Heart right ventricle (tissue), 16 donors: ENCODE measurements at regions not wholly inside any gene's neighbourhood (a gene's known extent, or its start where the extent isn't known, plus 50 kb on each side); places are given as distances from the start of the nearest gene placed in this dataset.
A peak's percentile ranks its signal among the peaks of the same experiment; 100 is the strongest.

Experiments
- ATAC-seq, 8 donors: fragments of 200-7000 bp; cut with Tn5 transposase; one replicate each; pipeline ENCODE4 v1.9.1; 2020; ENCODE audit warnings: mild to moderate bottlenecking in 8 of 8, moderate library complexity in 8 of 8, moderate number of reproducible peaks in 1 of 8
- DNase-seq, 2 donors: peaks; one replicate each; pipeline ENCODE4 v3.0.0-alpha.2; 2020
- H3K27ac ChIP-seq, 10 donors: fragments of 200-600 bp; sonication (generic) in 2 of 10; one replicate each; pipeline versions ENCODE4 v1.5.0 to v1.8.0; 2020 to 2022; ENCODE audit warnings: mild to moderate bottlenecking in 3 of 10
- H3K27me3 ChIP-seq, 7 donors: fragments of 200-600 bp; one replicate each; pipeline ENCODE4 v1.8.0; 2021 to 2022; ENCODE audit warnings: mild to moderate bottlenecking in 2 of 7
- H3K36me3 ChIP-seq, 9 donors: fragments of 200-600 bp; sonication (generic) in 1 of 9; one replicate each; pipeline versions ENCODE4 v1.5.0 to v1.8.0; 2020 to 2022; ENCODE audit warnings: mild to moderate bottlenecking in 2 of 9
- H3K4me1 ChIP-seq, 9 donors: fragments of 200-600 bp; sonication (generic) in 1 of 9; one replicate each; pipeline versions ENCODE4 v1.5.0 to v1.8.0; 2020 to 2022; ENCODE audit warnings: mild to moderate bottlenecking in 4 of 9
- H3K4me3 ChIP-seq, 10 donors: fragments of 200-600 bp; sonication (generic) in 2 of 10; one replicate each; pipeline versions ENCODE4 v1.5.0 to v1.8.0; 2020 to 2022; ENCODE audit warnings: mild to moderate bottlenecking in 7 of 10, moderate library complexity in 2 of 10
- H3K9me3 ChIP-seq, 11 donors: fragments of 200-600 bp in 10 of 11; sonication (generic) in 2 of 11; one replicate each; pipeline versions ENCODE4 v1.5.0 to v1.8.0; 2013 to 2022; ENCODE audit warnings: mild to moderate bottlenecking in 2 of 11, control low read depth in 1 of 11, moderate library complexity in 1 of 11
- CTCF ChIP-seq, 9 donors: fragments of 200-600 bp; sonication (generic) in 2 of 9; IDR thresholded peaks; one replicate each; pipeline versions ENCODE4 v1.5.0 to v1.8.0; 2021 to 2022; ENCODE audit warnings: antibody characterized with exemption in 9 of 9, mild to moderate bottlenecking in 5 of 9, moderate library complexity in 1 of 9
- WGBS, 2 donors: extraction: QIAGEN DNeasy Blood & Tissue Kit; methylation state at CpG; one replicate each; pipeline ENCODE4 v1.1.7; 2013; ENCODE audit warnings: inconsistent platforms in 1 of 2; 5-methylcytosine and 5-hydroxymethylcytosine counted together
- intact Hi-C, 10 donors: fragments of 100-400 bp; cut with DNase I; formaldehyde crosslinking; loops; one replicate each; pipeline versions ENCODE4 v1.11.1 to v1.14.2; 2022
- donor health status: Arrhythmogenic right ventricular cardiomyopathy.
- donor health status: ischemic (EF 13 %, LVEDD 7.1; RV severe dilation, severe dysfunction).
- donor health status: healthy with polysubstance abuse.
- donor health status: DM: no; HTN: yes; CAD: no.
- donor health status: DM: no; HTN: no; CAD: no.
- donor health status: ischemic (EF 25% LVEDD 6.9; RV normal size, moderate dysfunction).
- donor health status: ischemic (EF 25% LVEDD 5.7; RV mildly dilated, moderate dysfunction).
- donor health status: healthy.
- donor health status: DM: yes; HTN: yes; CAD: no.
- donor health status: Ischemic cardiomyopathy.
- donor health status: ischemic (EF 35%, LVEDD 5.7; RV mildly dilated, moderate dysfunction).
- donor health status: nonischemic (EF 11% LVEDD 7.7; RV severe dilation, severe dysfunction).
- donor health status: DM: yes; HTN: yes; CAD: no.
- donor health status: PGD.
- donor health status: ischemic (EF 29% LVEDD 5.4; RV normal size, mild dysfunction).
- donor health status: nonischemic (EF 23%, LVEDD 6.1; RV moderate dilation, normal function).

GRCh38 chr5:31100047-31100575, 93.4 kb upstream of the CDH6 start:
- no peak for DNase-seq
- TF ChIP-seq CTCF (IDR thresholded peaks at IDR 0.05), result no peak
- ATAC-seq, result no peak
- intact Hi-C loops, result no loop called here
- whole genome bisulfite sequencing, 2 donors, result 81 to 86% methylated on average over 6 of the region's 6 CpGs
- Histone ChIP-seq H3K27ac (no peak overlapping the region), H3K9me3 (no peaks in the 10 kb centered on the region), H3K4me3 (no peak overlapping the region), H3K36me3 (no peaks in the 10 kb centered on the region), H3K27me3 (no peaks in the 10 kb centered on the region), H3K4me1 (peaks cover 0 to 11% (median 0%) of the 10 kb centered on the region in 9 donors)

GRCh38 chr5:31098811-31099210, 94.7 kb upstream of the CDH6 start:
- Histone ChIP-seq H3K4me1 (peaks cover 0 to 11% (median 0%) of the 10 kb centered on the region in 9 donors), H3K36me3 (no peaks in the 10 kb centered on the region), H3K27ac (no peak overlapping the region), H3K27me3 (no peaks in the 10 kb centered on the region), H3K9me3 (peaks cover 0 to under 1% (median 0%) of the 10 kb centered on the region in 11 donors), H3K4me3 (no peak overlapping the region)
- no peak for ATAC-seq
- no peak for DNase-seq
- intact Hi-C loops, result no loop called here
- WGBS, 2 donors, result 33 to 42% methylated on average over 4 of the region's 4 CpGs
- TF ChIP-seq CTCF (IDR thresholded peaks at IDR 0.05), result no peak

GRCh38 chr5:31097851-31098250, 95.6 kb upstream of the CDH6 start:
- DNase-seq (no peak), ATAC-seq (no peak)
- Histone ChIP-seq H3K4me3 (no peak overlapping the region), H3K27ac (no peak overlapping the region), H3K9me3 (peaks cover 0 to 10% (median 0%) of the 10 kb centered on the region in 11 donors), H3K27me3 (no peaks in the 10 kb centered on the region), H3K4me1 (peaks cover 0 to 11% (median 0%) of the 10 kb centered on the region in 9 donors), H3K36me3 (no peaks in the 10 kb centered on the region)
- no peak for TF ChIP-seq CTCF (IDR thresholded peaks at IDR 0.05)
- intact Hi-C loops, result no loop called here

GRCh38 chr5:31096238-31096865, 97.1 kb upstream of the CDH6 start:
- DNase-seq, result no peak

More at GRCh38 chr5:31096238-31096865, 97.1 kb upstream of the CDH6 start:
- no peak overlapping the region for H3K4me3 ChIP-seq
- no peaks in the 10 kb centered on the region for H3K36me3 ChIP-seq
- intact Hi-C loops, result no loop called here
- peaks cover 0 to 11% (median 0%) of the 10 kb centered on the region in 9 donors for H3K4me1 ChIP-seq
- H3K27ac ChIP-seq, result no peak overlapping the region
- peaks cover 0 to 13% (median 0%) of the 10 kb centered on the region in 11 donors for H3K9me3 ChIP-seq
- no peak for TF ChIP-seq CTCF (IDR thresholded peaks at IDR 0.05)
- ATAC-seq, result peak in 4 of 8 donors; percentile 57 to 78 (median 66)
- WGBS, 2 donors, result 47 to 56% methylated on average over 5 of the region's 5 CpGs
- no peaks in the 10 kb centered on the region for H3K27me3 ChIP-seq
